Caco-2 (cell line): ENCODE measurements at regions not wholly inside any gene's neighbourhood (a gene's known extent, or its start where the extent isn't known, plus 50 kb on each side); places are given as distances from the start of the nearest gene placed in this dataset.

Experiments used
- BruUV-seq: library from RNA; stranded (reverse); fragments of 400-500 nt; replicated peaks from 2 replicates; lab custom pipeline; 2021; lab: Mats Ljungman, UMichigan
- CTCF ChIA-PET: fragments of 300-600 bp; sonication (Branson Sonifier 250); formaldehyde crosslinking; loops from one replicate; lab custom pipeline; 2022; ENCODE audit warnings: antibody characterized with exemption; lab: Charles Lee
- POLR2A ChIA-PET: fragments of 300-600 bp; sonication (Branson Sonifier 250); formaldehyde crosslinking; loops from one replicate; lab custom pipeline; 2022; ENCODE audit warnings: antibody characterized with exemption; lab: Charles Lee
- DNase-seq, 2 experiments: peaks; one replicate each; pipeline versions ENCODE4 v3.0.0 to v3.0.0-alpha.2; 2020 to 2022
- H3K27me3 ChIP-seq: replicated peaks from 2 replicates; pipeline ENCODE4 v1.6.0; 2011; ENCODE audit warnings: low read length; ENCODE audit not compliant: control insufficient read depth, insufficient read depth
- H3K36me3 ChIP-seq: 2 replicates; pipeline ENCODE4 v1.5.1; 2011; ENCODE audit warnings: low read length; ENCODE audit not compliant: control insufficient read depth, insufficient read depth
- H3K4me1 ChIP-seq: fragments of 250-450 bp; sonication (Bioruptor Pico); 2 replicates; pipeline ENCODE4 v1.5.1; 2020; ENCODE audit warnings: mild to moderate bottlenecking
- H3K4me3 ChIP-seq: 2 replicates; pipeline ENCODE4 v1.5.1; 2011; ENCODE audit warnings: low read depth, mild to moderate bottlenecking, control low read depth, low read length
- H3K9me3 ChIP-seq: fragments of 250-450 bp; sonication (Bioruptor Pico); 2 replicates; pipeline ENCODE4 v1.5.1; 2020; ENCODE audit warnings: mild to moderate bottlenecking, moderate library complexity
- H3K27ac Mint-ChIP-seq: one replicate; pipeline ENCODE4 v1.8.0; 2022; ENCODE audit warnings: mixed read lengths; ENCODE audit not compliant: unreplicated experiment
- H3K27me3 Mint-ChIP-seq: one replicate; pipeline ENCODE4 v1.8.0; 2022; ENCODE audit warnings: mixed read lengths; ENCODE audit not compliant: insufficient read depth, unreplicated experiment
- H3K36me3 Mint-ChIP-seq: one replicate; pipeline ENCODE4 v1.8.0; 2022; ENCODE audit warnings: mild to moderate bottlenecking, mixed read lengths; ENCODE audit not compliant: insufficient read depth, unreplicated experiment
- H3K4me1 Mint-ChIP-seq: one replicate; pipeline ENCODE4 v1.8.0; 2022; ENCODE audit warnings: low read depth, mixed read lengths; ENCODE audit not compliant: unreplicated experiment
- H3K4me3 Mint-ChIP-seq: one replicate; pipeline ENCODE4 v1.8.0; 2022; ENCODE audit warnings: mild to moderate bottlenecking, moderate library complexity, mixed read lengths; ENCODE audit not compliant: unreplicated experiment
- H3K9me3 Mint-ChIP-seq: one replicate; pipeline ENCODE4 v1.8.0; 2022; ENCODE audit warnings: mixed read lengths; ENCODE audit not compliant: unreplicated experiment
- CTCF ChIP-seq, 2 experiments: fragments of 200-600 bp in 1 of 2; IDR thresholded peaks; 1 replicate in 1 of 2; 2 replicates in 1 of 2; pipeline versions ENCODE4 v1.5.1 to v1.8.0; 2011 to 2022; ENCODE audit warnings: antibody characterized with exemption in 1 of 2, control low read depth in 1 of 2, inconsistent platforms in 1 of 2, low read depth in 1 of 2, low read length in 1 of 2, mild to moderate bottlenecking in 1 of 2, moderate library complexity in 1 of 2; ENCODE audit not compliant: insufficient read depth in 1 of 2, severe bottlenecking in 1 of 2, unreplicated experiment in 1 of 2
- intact Hi-C: fragments of 100-400 bp; cut with micrococcal nuclease; formaldehyde crosslinking; loops from one replicate; pipeline ENCODE4 v1.10.0; 2022; ENCODE audit not compliant: unreplicated experiment

- Mint-ChIP-seq H3K27ac (no peak overlapping the region), H3K36me3 (no peaks in the 10 kb centered on the region), H3K4me1 (no peaks in the 10 kb centered on the region), H3K4me3 (no peak overlapping the region), H3K27me3 (peaks cover 3% of the 10 kb centered on the region), H3K9me3 (no peaks in the 10 kb centered on the region)
- ChIA-PET POLR2A (no interaction called here), CTCF (no interaction called here)
- intact Hi-C loops: no loop called here
- H3K4me3 ChIP-seq: no peak overlapping the region
- no peaks in the 10 kb centered on the region for H3K9me3 ChIP-seq
- BruUV-seq: no TSS peak
- H3K36me3 ChIP-seq: no peaks in the 10 kb centered on the region
- no peaks in the 10 kb centered on the region for H3K27me3 ChIP-seq
- no peak for TF ChIP-seq CTCF (IDR thresholded peaks at IDR 0.05; ENCODE audit: insufficient read depth in 1 of 2, low read depth in 1 of 2, low read length in 1 of 2, severe bottlenecking in 1 of 2, unreplicated experiment in 1 of 2)
- H3K4me1 ChIP-seq: no peaks in the 10 kb centered on the region
- no peak for DNase-seq
Observed at GRCh38 chr1:177471244-177471643, 300.5 kb downstream of the BRINP2 start.

GRCh38 chr1:177469519-177469918, 298.8 kb downstream of the BRINP2 start:
- H3K4me3 ChIP-seq: no peak overlapping the region
- no peak for DNase-seq
- intact Hi-C loops: no loop called here
- Mint-ChIP-seq H3K27me3 (peaks cover 3% of the 10 kb centered on the region), H3K4me1 (no peaks in the 10 kb centered on the region), H3K27ac (no peak overlapping the region), H3K9me3 (no peaks in the 10 kb centered on the region), H3K4me3 (no peak overlapping the region), H3K36me3 (no peaks in the 10 kb centered on the region)
- no peaks in the 10 kb centered on the region for H3K4me1 ChIP-seq
- H3K36me3 ChIP-seq: no peaks in the 10 kb centered on the region
- no peaks in the 10 kb centered on the region for H3K27me3 ChIP-seq
- POLR2A ChIA-PET: no interaction called here
- no peak for TF ChIP-seq CTCF (IDR thresholded peaks at IDR 0.05; ENCODE audit: insufficient read depth in 1 of 2, low read depth in 1 of 2, low read length in 1 of 2, severe bottlenecking in 1 of 2, unreplicated experiment in 1 of 2)
- H3K9me3 ChIP-seq: no peaks in the 10 kb centered on the region
- CTCF ChIA-PET: interaction anchor here (0.7 kb wide), 1 partner anchor 898 kb away, joined by 3 read pairs; no protein-coding TSS in a partner anchor
- BruUV-seq: no TSS peak

- ChIA-PET CTCF (no interaction called here), POLR2A (no interaction called here)
- Mint-ChIP-seq H3K4me1 (no peaks in the 10 kb centered on the region), H3K27me3 (peaks cover 11% of the 10 kb centered on the region), H3K27ac (no peak overlapping the region), H3K9me3 (peaks cover 9% of the 10 kb centered on the region), H3K36me3 (no peaks in the 10 kb centered on the region), H3K4me3 (no peak overlapping the region)
- BruUV-seq: no TSS peak
- no peaks in the 10 kb centered on the region for H3K4me1 ChIP-seq
- no peak for TF ChIP-seq CTCF (IDR thresholded peaks at IDR 0.05; ENCODE audit: insufficient read depth in 1 of 2, low read depth in 1 of 2, low read length in 1 of 2, severe bottlenecking in 1 of 2, unreplicated experiment in 1 of 2)
- H3K4me3 ChIP-seq: no peak overlapping the region
- H3K9me3 ChIP-seq: no peaks in the 10 kb centered on the region
- no peak for DNase-seq
- intact Hi-C loops: no loop called here
- no peaks in the 10 kb centered on the region for H3K36me3 ChIP-seq
- H3K27me3 ChIP-seq: peaks cover 1% of the 10 kb centered on the region; the same call in 1 of the 2 replicates
Observed at GRCh38 chr1:177466286-177466685, 295.5 kb downstream of the BRINP2 start.
